GM12892 (cell line): ENCODE measurements at regions not wholly inside any gene's neighbourhood (a gene's known extent, or its start where the extent isn't known, plus 50 kb on each side); places are given as distances from the start of the nearest gene placed in this dataset.

ENCODE experiments used
- POLR2A ChIP-seq: IDR thresholded peaks from 2 replicates; pipeline ENCODE4 v1.6.1; 2011; ENCODE audit warnings: low read depth, low read length, control low read depth
- TAF1 ChIP-seq: IDR thresholded peaks from 2 replicates; pipeline ENCODE4 v1.6.1; 2011; ENCODE audit warnings: low read depth, mild to moderate bottlenecking, control low read depth, low read length, borderline replicate concordance

GRCh38 chr15:39092761-39093160 is 488.1 kb upstream of the THBS1 start:
- TF ChIP-seq TAF1 (no peak), POLR2A (no peak)
